Parathyroid adenoma (tissue), 2 donors: ENCODE measurements at regions not wholly inside any gene's neighbourhood (a gene's known extent, or its start where the extent isn't known, plus 50 kb on each side); places are given as distances from the start of the nearest gene placed in this dataset.

Experiments
- H2AFZ ChIP-seq: fragments of 300-600 bp; sonication (generic); one replicate; pipeline ENCODE4 v1.7.0; 2017; ENCODE audit warnings: antibody characterized with exemption, mild to moderate bottlenecking
- H3K27ac ChIP-seq: fragments of 300-600 bp; sonication (generic); one replicate; pipeline ENCODE4 v1.7.0; 2017
- H3K27me3 ChIP-seq: fragments of 300-600 bp; sonication (generic); one replicate; pipeline ENCODE4 v1.7.0; 2017; ENCODE audit warnings: low read length; ENCODE audit not compliant: control insufficient read depth, insufficient read depth
- H3K36me3 ChIP-seq: fragments of 300-600 bp; sonication (generic); one replicate; pipeline ENCODE4 v1.7.0; 2017; ENCODE audit warnings: low read length; ENCODE audit not compliant: control insufficient read depth, insufficient read depth
- H3K4me1 ChIP-seq: fragments of 300-600 bp; sonication (generic); one replicate; pipeline ENCODE4 v1.7.0; 2017; ENCODE audit warnings: control low read depth
- H3K4me2 ChIP-seq: fragments of 300-600 bp; sonication (generic); one replicate; pipeline ENCODE4 v1.7.0; 2017; ENCODE audit warnings: low read length
- H3K4me3 ChIP-seq: fragments of 300-600 bp; sonication (generic); one replicate; pipeline ENCODE4 v1.7.0; 2017; ENCODE audit warnings: low read depth, low read length
- H3K79me2 ChIP-seq: fragments of 300-600 bp; sonication (generic); one replicate; pipeline ENCODE4 v1.7.0; 2017; ENCODE audit warnings: control low read depth
- H3K9ac ChIP-seq: fragments of 300-600 bp; sonication (generic); one replicate; pipeline ENCODE4 v1.7.0; 2017; ENCODE audit warnings: mild to moderate bottlenecking
- H3K9me3 ChIP-seq: fragments of 300-600 bp; sonication (generic); one replicate; pipeline ENCODE4 v1.7.0; 2017; ENCODE audit warnings: low read length; ENCODE audit not compliant: control insufficient read depth
- CTCF ChIP-seq: fragments of 300-600 bp; sonication (generic); IDR thresholded peaks from one replicate; pipeline ENCODE4 v1.7.0; 2017; ENCODE audit warnings: antibody characterized with exemption, mild to moderate bottlenecking
- donor health status: primary hyperparathyroidism.

GRCh38 chr1:193325042-193325441, 138.6 kb upstream of the B3GALT2 start:
- Histone ChIP-seq H3K4me3 (no peak overlapping the region), H2AFZ (no peak overlapping the region)

GRCh38 chr1:193322211-193322610, 135.8 kb upstream of the B3GALT2 start:
- no peak overlapping the region for H3K4me3 ChIP-seq
- no peak overlapping the region for H3K9ac ChIP-seq
- H3K27ac ChIP-seq: no peak overlapping the region
- H2AFZ ChIP-seq: no peak overlapping the region
- H3K79me2 ChIP-seq: no peaks in the 10 kb centered on the region
- H3K4me2 ChIP-seq: no peak overlapping the region
- TF ChIP-seq CTCF: no peak
- no peaks in the 10 kb centered on the region for H3K4me1 ChIP-seq
- H3K27me3 ChIP-seq: no peaks in the 10 kb centered on the region
- no peaks in the 10 kb centered on the region for H3K36me3 ChIP-seq
- H3K9me3 ChIP-seq: no peaks in the 10 kb centered on the region

More at GRCh38 chr1:193325042-193325441, 138.6 kb upstream of the B3GALT2 start:
- H3K36me3 ChIP-seq: no peaks in the 10 kb centered on the region
- no peak overlapping the region for H3K27ac ChIP-seq
- H3K4me2 ChIP-seq: no peak overlapping the region
- H3K9me3 ChIP-seq: no peaks in the 10 kb centered on the region
- no peaks in the 10 kb centered on the region for H3K27me3 ChIP-seq
- no peak for TF ChIP-seq CTCF
- no peaks in the 10 kb centered on the region for H3K79me2 ChIP-seq
- no peaks in the 10 kb centered on the region for H3K4me1 ChIP-seq
- H3K9ac ChIP-seq: no peak overlapping the region

GRCh38 chr1:193321242-193321840, 134.9 kb upstream of the B3GALT2 start:
- H3K4me3 ChIP-seq: no peak overlapping the region
- no peak overlapping the region for H2AFZ ChIP-seq
- TF ChIP-seq CTCF: no peak

GRCh38 chr1:193320270-193320669, 133.9 kb upstream of the B3GALT2 start:
- H3K27ac ChIP-seq: no peak overlapping the region
- H3K4me2 ChIP-seq: no peak overlapping the region
- no peak overlapping the region for H3K4me3 ChIP-seq
- H2AFZ ChIP-seq: no peak overlapping the region
- H3K36me3 ChIP-seq: no peaks in the 10 kb centered on the region
- H3K4me1 ChIP-seq: no peaks in the 10 kb centered on the region
- no peak overlapping the region for H3K9ac ChIP-seq
- no peaks in the 10 kb centered on the region for H3K27me3 ChIP-seq
- H3K79me2 ChIP-seq: no peaks in the 10 kb centered on the region
- no peak for TF ChIP-seq CTCF
- no peaks in the 10 kb centered on the region for H3K9me3 ChIP-seq

More at GRCh38 chr1:193321242-193321840, 134.9 kb upstream of the B3GALT2 start:
- no peaks in the 10 kb centered on the region for H3K79me2 ChIP-seq
- H3K9ac ChIP-seq: no peak overlapping the region
- H3K4me1 ChIP-seq: no peaks in the 10 kb centered on the region
- no peak overlapping the region for H3K4me2 ChIP-seq
- H3K36me3 ChIP-seq: no peaks in the 10 kb centered on the region
- H3K27ac ChIP-seq: no peak overlapping the region
- no peaks in the 10 kb centered on the region for H3K27me3 ChIP-seq
- H3K9me3 ChIP-seq: no peaks in the 10 kb centered on the region

- no peaks in the 10 kb centered on the region for H3K27me3 ChIP-seq
- TF ChIP-seq CTCF: no peak
- no peak overlapping the region for H2AFZ ChIP-seq
- H3K36me3 ChIP-seq: no peaks in the 10 kb centered on the region
- H3K4me1 ChIP-seq: no peaks in the 10 kb centered on the region
- no peaks in the 10 kb centered on the region for H3K79me2 ChIP-seq
- H3K4me2 ChIP-seq: no peak overlapping the region
- no peak overlapping the region for H3K27ac ChIP-seq
- H3K4me3 ChIP-seq: no peak overlapping the region
- no peaks in the 10 kb centered on the region for H3K9me3 ChIP-seq
- no peak overlapping the region for H3K9ac ChIP-seq
Observed at GRCh38 chr1:193318347-193318746, 131.9 kb upstream of the B3GALT2 start.
